ENCODE measurements at regions not wholly inside any gene's neighbourhood (a gene's known extent, or its start where the extent isn't known, plus 50 kb on each side); places are given as distances from the start of the nearest gene placed in this dataset.

- TF ChIP-seq SUZ12 (IDR thresholded peaks at IDR 0.05; ENCODE audit: extremely low read depth, insufficient read depth, insufficient read length) = no peak
- no peak for TF ChIP-seq ZNF274 (IDR thresholded peaks at IDR 0.05; ENCODE audit: low read depth, low read length)
These were observed 88.3 kb upstream of the TAF1B start for GRCh38 chr2:9755008-9755407.

Data from NT2/D1 (cell line).